HCT116 (cell line): ENCODE measurements at regions not wholly inside any gene's neighbourhood (a gene's known extent, or its start where the extent isn't known, plus 50 kb on each side); places are given as distances from the start of the nearest gene placed in this dataset.

Experiments
- ATAC-seq: fragments of 200-7000 bp; cut with Tn5 transposase; 2 replicates; pipeline ENCODE4 v1.9.1; 2020; ENCODE audit warnings: mild to moderate bottlenecking, moderate library complexity
- BruUV-seq: library from RNA; stranded (reverse); fragments of 400-500 nt; replicated peaks from 2 replicates; lab custom pipeline; 2021; lab: Mats Ljungman, UMichigan
- CTCF ChIA-PET: fragments of 300-600 bp; sonication (Branson Sonifier 250); formaldehyde crosslinking; loops from one replicate; lab custom pipeline; 2021; ENCODE audit warnings: antibody characterized with exemption; lab: Charles Lee
- POLR2A ChIA-PET: fragments of 300-600, 350-600 bp; sonication (Branson Sonifier 250); formaldehyde crosslinking; loops from one replicate; lab custom pipeline; 2021; ENCODE audit warnings: antibody characterized with exemption; lab: Charles Lee
- RAD21 ChIA-PET, 2 experiments: fragments of 300-600 bp; sonication (Branson Sonifier 250); formaldehyde crosslinking; loops; one replicate each; lab custom pipeline; 2023; ENCODE audit warnings: low total read pairs in 2 of 2; ENCODE audit not compliant: uncharacterized antibody in 2 of 2, unreplicated experiment in 2 of 2, low non-redundant PET in 1 of 2; lab: Charles Lee
- DNase-seq: peaks from one replicate; pipeline ENCODE4 v3.0.0-alpha.2; 2010; ENCODE audit warnings: low read depth, low spot score
- H2AFZ ChIP-seq: fragments of 200-600 bp; shearing (Covaris generic), sonication (generic); 2 replicates; pipeline ENCODE4 v1.6.1; 2017; ENCODE audit warnings: low read depth, mixed run types, mixed read lengths, antibody characterized with exemption, low read length; ENCODE audit not compliant: poor library complexity, severe bottlenecking
- H3K27ac ChIP-seq: 2 replicates; pipeline ENCODE4 v1.5.1; 2012; ENCODE audit warnings: low read depth, low read length
- H3K27me3 ChIP-seq: fragments of 200-600 bp; sonication (generic); 2 replicates; pipeline ENCODE4 v1.6.1; 2016; ENCODE audit warnings: mixed run types, low read length, mixed read lengths; ENCODE audit not compliant: insufficient read depth
- H3K36me3 ChIP-seq, 2 experiments: fragments of 200-500 bp in 1 of 2; fragments of 200-600 bp in 1 of 2; sonication (Bioruptor generic) in 1 of 2; sonication (generic) in 1 of 2; 2 replicates each; pipeline versions ENCODE4 v1.5.1 to v1.6.1; 2014 to 2016; ENCODE audit warnings: low read length in 2 of 2, inconsistent platforms in 1 of 2, mixed read lengths in 1 of 2, mixed run types in 1 of 2; ENCODE audit not compliant: insufficient read depth in 2 of 2, control insufficient read depth in 1 of 2
- H3K4me1 ChIP-seq, 2 experiments: fragments of 200-600 bp in 1 of 2; sonication (generic) in 1 of 2; 2 replicates each; pipeline versions ENCODE4 v1.5.1 to v1.6.1; 2012 to 2017; ENCODE audit warnings: low read length in 2 of 2, inconsistent platforms in 1 of 2, mild to moderate bottlenecking in 1 of 2, mixed read lengths in 1 of 2, mixed run types in 1 of 2, moderate library complexity in 1 of 2; ENCODE audit not compliant: insufficient read depth in 2 of 2, control insufficient read depth in 1 of 2
- H3K4me2 ChIP-seq: fragments of 200-600 bp; sonication (generic); 2 replicates; pipeline ENCODE4 v1.6.1; 2017; ENCODE audit warnings: mixed run types, low read length, mixed read lengths
- H3K4me3 ChIP-seq, 2 experiments: fragments of 200-600 bp in 1 of 2; sonication (generic) in 1 of 2; replicated peaks in 1 of 2; 2 replicates each; pipeline ENCODE4 v1.5.1; 2011 to 2016; ENCODE audit warnings: low read length in 2 of 2, control low read depth in 1 of 2, low read depth in 1 of 2, mild to moderate bottlenecking in 1 of 2, mixed read lengths in 1 of 2, mixed run types in 1 of 2
- H3K79me2 ChIP-seq: fragments of 200-600 bp; sonication (generic); 2 replicates; pipeline ENCODE4 v1.6.1; 2017; ENCODE audit warnings: mild to moderate bottlenecking, mixed run types, low read length, moderate library complexity, mixed read lengths; ENCODE audit not compliant: insufficient read depth
- H3K9ac ChIP-seq: fragments of 200-600 bp; sonication (generic); 2 replicates; pipeline ENCODE4 v1.6.1; 2016; ENCODE audit warnings: low read length, mixed read lengths
- H3K9me2 ChIP-seq: fragments of 200-600 bp; sonication (generic), shearing (Covaris generic); 2 replicates; pipeline ENCODE4 v1.6.1; 2017; ENCODE audit warnings: mixed run types, mild to moderate bottlenecking, moderate library complexity; ENCODE audit not compliant: insufficient read depth
- H3K9me3 ChIP-seq, 2 experiments: fragments of 200-500 bp in 1 of 2; fragments of 200-600 bp in 1 of 2; sonication (Bioruptor generic) in 1 of 2; sonication (generic) in 1 of 2; 2 replicates each; pipeline ENCODE4 v1.6.1; 2014 to 2017; ENCODE audit warnings: low read length in 2 of 2, mixed read lengths in 2 of 2, inconsistent platforms in 1 of 2, low read depth in 1 of 2, mild to moderate bottlenecking in 1 of 2, mixed run types in 1 of 2, moderate library complexity in 1 of 2; ENCODE audit not compliant: control insufficient read depth in 1 of 2, insufficient read depth in 1 of 2
- H4K20me1 ChIP-seq: fragments of 200-600 bp; sonication (generic), shearing (Covaris generic); 2 replicates; pipeline ENCODE4 v1.6.1; 2017; ENCODE audit warnings: mixed run types, mild to moderate bottlenecking, moderate library complexity; ENCODE audit not compliant: insufficient read depth
- ATF3 ChIP-seq: IDR thresholded peaks from 2 replicates; pipeline ENCODE4 v1.6.1; 2012
- EGR1 ChIP-seq: IDR thresholded peaks from 2 replicates; pipeline ENCODE4 v1.6.1; 2012; ENCODE audit warnings: low read depth
- ELF1 ChIP-seq: IDR thresholded peaks from 2 replicates; pipeline ENCODE4 v1.6.1; 2012; ENCODE audit warnings: low read depth, borderline replicate concordance
- POLR2A ChIP-seq: IDR thresholded peaks from 2 replicates; pipeline ENCODE4 v1.7.0; 2011; ENCODE audit warnings: borderline replicate concordance; ENCODE audit not compliant: insufficient read depth, insufficient read length; ENCODE audit errors: extremely low read depth
- POLR2AphosphoS5 ChIP-seq: IDR thresholded peaks from 2 replicates; pipeline ENCODE4 v1.6.1; 2011; ENCODE audit warnings: mild to moderate bottlenecking, low read depth, low read length, moderate library complexity
- REST ChIP-seq: IDR thresholded peaks from 2 replicates; pipeline ENCODE4 v1.6.1; 2012; ENCODE audit warnings: low read depth
- SIN3A ChIP-seq: IDR thresholded peaks from 2 replicates; pipeline ENCODE4 v1.6.1; 2012; ENCODE audit warnings: low read depth
- SP1 ChIP-seq: IDR thresholded peaks from 2 replicates; pipeline ENCODE4 v1.6.1; 2012; ENCODE audit warnings: low read depth
- YY1 ChIP-seq: IDR thresholded peaks from 2 replicates; pipeline ENCODE4 v1.6.1; 2011; ENCODE audit warnings: low read length, low read depth, moderate library complexity, mild to moderate bottlenecking; ENCODE audit not compliant: insufficient replicate concordance; ENCODE audit errors: extremely low read depth
- ZFX ChIP-seq: fragments of 450-650 bp; IDR thresholded peaks from 2 replicates; pipeline ENCODE4 v1.6.1; 2017
- ZNF274 ChIP-seq: fragments of 200-500 bp; sonication (Bioruptor generic); IDR thresholded peaks from 2 replicates; pipeline ENCODE4 v1.6.1; 2014; ENCODE audit warnings: mild to moderate bottlenecking, low read depth, low read length, inconsistent platforms
- intact Hi-C: fragments of 100-400 bp; cut with micrococcal nuclease; formaldehyde crosslinking; loops from 2 replicates; pipeline ENCODE4 v1.10.0; 2022

DNA sequence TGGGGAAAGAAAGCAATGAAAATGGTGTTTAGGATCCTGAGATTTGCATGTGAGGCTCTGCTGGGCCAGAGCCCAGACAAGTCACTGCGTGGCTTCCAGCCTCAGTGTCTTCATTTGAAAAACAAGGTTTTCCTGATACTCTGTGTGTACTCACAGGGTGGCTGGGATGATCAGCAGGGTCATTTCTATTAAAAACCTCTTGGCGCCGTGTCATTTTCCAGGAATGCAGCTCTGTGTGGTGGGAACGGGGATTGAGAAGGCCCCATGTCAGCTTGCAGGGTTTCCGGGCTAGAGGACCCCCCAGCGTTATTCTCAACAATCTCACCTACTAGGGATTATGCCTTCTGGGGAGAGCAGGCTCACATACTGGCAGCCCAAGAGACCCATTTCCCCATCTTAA, 73.5 kb downstream of the FOXL1 start:
- CTCF ChIA-PET = no interaction called here
- no TSS peak for BruUV-seq

GRCh38 chr16:86653285-86654006, 75.1 kb downstream of the FOXL1 start:
- H3K27me3 ChIP-seq = peaks cover 3% of the 10 kb centered on the region; the same call in 1 of the 2 replicates
- no peaks in the 10 kb centered on the region for H3K79me2 ChIP-seq
- no peaks in the 10 kb centered on the region for H3K9me2 ChIP-seq
- no peaks in the 10 kb centered on the region for H4K20me1 ChIP-seq
- peaks cover 0 to 4% of the 10 kb centered on the region in 2 experiments; a peak in 1 of 4 replicates for H3K9me3 ChIP-seq
- ATAC-seq (no peak), DNase-seq (no peak)
- BruUV-seq = no TSS peak
- H3K9ac ChIP-seq = no peak overlapping the region
- H3K36me3 ChIP-seq = no peaks in the 10 kb centered on the region
- POLR2A ChIA-PET = interaction anchor here (1.2 kb wide), 1 partner anchor 11 kb away, joined by 4 read pairs; no protein-coding TSS in a partner anchor
- H3K27ac ChIP-seq = no peak overlapping the region
- H3K4me3 ChIP-seq = no peak overlapping the region
- H3K4me1 ChIP-seq = no peaks in the 10 kb centered on the region
- CTCF ChIA-PET = no interaction called here
- intact Hi-C loops = no loop called here
- H2AFZ ChIP-seq = no peak overlapping the region
- RAD21 ChIA-PET = no interaction called here
- no peak overlapping the region for H3K4me2 ChIP-seq
- TF ChIP-seq ELF1 (no peak), ZFX (no peak), REST (no peak), ATF3 (no peak), SP1 (no peak), YY1 (no peak), POLR2AphosphoS5 (no peak), POLR2A (no peak)
- TF ChIP-seq, all 23 proteins: peak for 0

More for the DNA sequence above, 73.5 kb downstream of the FOXL1 start:
- Histone ChIP-seq H3K9me3 (peaks cover 0 to 4% of the 10 kb centered on the region in 2 experiments; a peak in 1 of 4 replicates), H3K9me2 (no peaks in the 10 kb centered on the region), H3K79me2 (no peaks in the 10 kb centered on the region), H3K27me3 (peaks cover 3% of the 10 kb centered on the region; the same call in 1 of the 2 replicates), H3K9ac (no peak overlapping the region), H3K4me2 (no peak overlapping the region), H3K4me3 (no peak overlapping the region), H4K20me1 (no peaks in the 10 kb centered on the region), H3K4me1 (no peaks in the 10 kb centered on the region), H3K27ac (no peak overlapping the region), H2AFZ (no peak overlapping the region), H3K36me3 (no peaks in the 10 kb centered on the region)
- ChIA-PET RAD21 (no interaction called here), POLR2A (no interaction called here)
- intact Hi-C loops = no loop called here
- DNase-seq = no peak
- TF ChIP-seq SIN3A (no peak), ATF3 (no peak), EGR1 (no peak), ELF1 (no peak), ZNF274 (no peak)
- ATAC-seq = no peak
